ENCODE measurements at regions not wholly inside any gene's neighbourhood (a gene's known extent, or its start where the extent isn't known, plus 50 kb on each side); places are given as distances from the start of the nearest gene placed in this dataset.

- no peaks in the 10 kb centered on the region for H3K4me1 Mint-ChIP-seq (ENCODE audit: low read depth)
- POLR2A ChIA-PET = no interaction called here
- H3K36me3 ChIP-seq (ENCODE audit: insufficient read depth, low read length) = no peaks in the 10 kb centered on the region
- intact Hi-C loops (cut with DNase I, micrococcal nuclease) = no loop called here
- no peak for ATAC-seq (ENCODE audit: poor library complexity)
- CTCF ChIA-PET = no interaction called here
- DNase-seq = no peak
- peaks cover 0 to 10% of the 10 kb centered on the region in 2 experiments for H3K9me3 ChIP-seq (ENCODE audit: control insufficient read depth in 1 of 2, insufficient read depth in 1 of 2, low read length in 2 of 2)
- H3K4me3 Mint-ChIP-seq = no peak overlapping the region
- no peaks in the 10 kb centered on the region for H3K27me3 ChIP-seq (ENCODE audit: control insufficient read depth in 1 of 2, insufficient read depth in 2 of 2, low read length in 2 of 2)
- H3K4me1 ChIP-seq (ENCODE audit: insufficient read depth, low read length) = no peaks in the 10 kb centered on the region
- no peak overlapping the region for H3K4me3 ChIP-seq (ENCODE audit: low read length)
- H3K27ac Mint-ChIP-seq = no peak overlapping the region
- no peaks in the 10 kb centered on the region for H3K36me3 Mint-ChIP-seq (ENCODE audit: low read depth)
- H3K27me3 Mint-ChIP-seq = no peaks in the 10 kb centered on the region
- no peak overlapping the region for H3K27ac ChIP-seq (ENCODE audit: low read depth in 1 of 2, low read length in 2 of 2)
- TF ChIP-seq CTCF (IDR thresholded peaks at IDR 0.05) = no peak
- H3K9me3 Mint-ChIP-seq = peaks cover 3% of the 10 kb centered on the region
Observed at GRCh38 chr5:125564317-125564975, 818.0 kb upstream of the ZNF608 start.

- ChIA-PET CTCF (no interaction called here), POLR2A (no interaction called here)
- H3K27me3 Mint-ChIP-seq = no peaks in the 10 kb centered on the region
Observed at GRCh38 chr5:125574491-125575044, 828.1 kb upstream of the ZNF608 start.

GRCh38 chr5:125575171-125575890, 828.9 kb upstream of the ZNF608 start:
- H3K27ac Mint-ChIP-seq = no peak overlapping the region
- H3K36me3 ChIP-seq (ENCODE audit: insufficient read depth, low read length) = no peaks in the 10 kb centered on the region
- no peak overlapping the region for H3K4me3 Mint-ChIP-seq
- intact Hi-C loops (cut with DNase I, micrococcal nuclease) = no loop called here
- H3K4me3 ChIP-seq (ENCODE audit: low read length) = no peak overlapping the region
- DNase-seq (no peak), ATAC-seq (ENCODE audit: poor library complexity) (no peak)
- H3K4me1 Mint-ChIP-seq (ENCODE audit: low read depth) = no peaks in the 10 kb centered on the region
- no peak for TF ChIP-seq CTCF (IDR thresholded peaks at IDR 0.05)
- no peaks in the 10 kb centered on the region for H3K36me3 Mint-ChIP-seq (ENCODE audit: low read depth)
- H3K27ac ChIP-seq (ENCODE audit: low read depth in 1 of 2, low read length in 2 of 2) = no peak overlapping the region
- peaks cover 3% of the 10 kb centered on the region for H3K9me3 Mint-ChIP-seq
- no peaks in the 10 kb centered on the region for H3K27me3 ChIP-seq (ENCODE audit: control insufficient read depth in 1 of 2, insufficient read depth in 2 of 2, low read length in 2 of 2)
- H3K4me1 ChIP-seq (ENCODE audit: insufficient read depth, low read length) = no peaks in the 10 kb centered on the region
- POLR2A ChIA-PET = no interaction called here
- H3K27me3 Mint-ChIP-seq = no peaks in the 10 kb centered on the region
- H3K9me3 ChIP-seq (ENCODE audit: control insufficient read depth in 1 of 2, insufficient read depth in 1 of 2, low read length in 2 of 2) = peaks cover 0 to 3% of the 10 kb centered on the region in 2 experiments
- CTCF ChIA-PET = no interaction called here

More at GRCh38 chr5:125574491-125575044, 828.1 kb upstream of the ZNF608 start:
- Mint-ChIP-seq H3K4me3 (no peak overlapping the region), H3K9me3 (peaks cover 3% of the 10 kb centered on the region), H3K36me3 (ENCODE audit: low read depth) (no peaks in the 10 kb centered on the region), H3K4me1 (ENCODE audit: low read depth) (no peaks in the 10 kb centered on the region), H3K27ac (no peak overlapping the region)
- DNase-seq = no peak
- ATAC-seq (ENCODE audit: poor library complexity) = no peak
- H3K9me3 ChIP-seq (ENCODE audit: control insufficient read depth in 1 of 2, insufficient read depth in 1 of 2, low read length in 2 of 2) = peaks cover 0 to 3% of the 10 kb centered on the region in 2 experiments
- no peak overlapping the region for H3K27ac ChIP-seq (ENCODE audit: low read depth in 1 of 2, low read length in 2 of 2)
- no peak for TF ChIP-seq CTCF (IDR thresholded peaks at IDR 0.05)
- no peak overlapping the region for H3K4me3 ChIP-seq (ENCODE audit: low read length)
- H3K36me3 ChIP-seq (ENCODE audit: insufficient read depth, low read length) = no peaks in the 10 kb centered on the region
- no peaks in the 10 kb centered on the region for H3K4me1 ChIP-seq (ENCODE audit: insufficient read depth, low read length)
- no peaks in the 10 kb centered on the region for H3K27me3 ChIP-seq (ENCODE audit: control insufficient read depth in 1 of 2, insufficient read depth in 2 of 2, low read length in 2 of 2)
- intact Hi-C loops (cut with DNase I, micrococcal nuclease) = no loop called here

Data from CD4-positive, alpha-beta T cell (primary cell).